ENCODE measurements at regions not wholly inside any gene's neighbourhood (a gene's known extent, or its start where the extent isn't known, plus 50 kb on each side); places are given as distances from the start of the nearest gene placed in this dataset.

- TF ChIP-seq CTCF (optimal IDR thresholded peaks at IDR 0.05 in 1 of 3, IDR thresholded peaks at IDR 0.05 in 1 of 3, conservative IDR thresholded peaks at IDR 0.05 in 1 of 3; ENCODE audit: extremely low read depth in 1 of 3, insufficient read depth in 2 of 3, low read length in 3 of 3): no peak
- no peak for TF ChIP-seq EZH2 (IDR thresholded peaks at IDR 0.05; ENCODE audit: low read length)
These were observed 223.0 kb downstream of the NFATC2 start for GRCh38 chr20:51319522-51319921.
